ENCODE measurements at regions not wholly inside any gene's neighbourhood (a gene's known extent, or its start where the extent isn't known, plus 50 kb on each side); places are given as distances from the start of the nearest gene placed in this dataset.
A peak's percentile ranks its signal among the peaks of the same experiment; 100 is the strongest.
"Not testable (repeated sequence)": the region's sequence is repeated elsewhere in the genome, so short reads cannot be mapped to it uniquely, and the experiment has no call there.

DNA sequence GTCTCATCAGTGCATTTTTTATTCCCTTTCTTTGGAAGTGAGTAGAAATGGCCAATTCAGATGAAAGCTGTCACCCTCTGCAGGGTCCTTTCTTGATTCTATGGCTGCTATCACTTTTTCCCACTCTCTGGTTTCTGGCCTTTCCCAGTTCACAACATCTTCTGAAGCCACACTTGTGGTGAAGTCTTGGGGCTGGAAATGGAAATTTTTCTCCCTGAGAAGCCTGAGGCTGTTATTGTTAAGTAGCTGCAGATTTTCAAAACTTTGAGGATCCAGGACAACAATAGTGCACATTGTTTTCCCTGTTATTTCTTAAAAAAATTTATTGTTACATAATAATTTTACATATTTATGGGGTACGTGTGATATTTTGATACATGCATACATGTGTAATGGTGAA is 250.3 kb upstream of the RASGRP1 start:
- no peak for DNase-seq (ENCODE audit: low read depth)

DNA sequence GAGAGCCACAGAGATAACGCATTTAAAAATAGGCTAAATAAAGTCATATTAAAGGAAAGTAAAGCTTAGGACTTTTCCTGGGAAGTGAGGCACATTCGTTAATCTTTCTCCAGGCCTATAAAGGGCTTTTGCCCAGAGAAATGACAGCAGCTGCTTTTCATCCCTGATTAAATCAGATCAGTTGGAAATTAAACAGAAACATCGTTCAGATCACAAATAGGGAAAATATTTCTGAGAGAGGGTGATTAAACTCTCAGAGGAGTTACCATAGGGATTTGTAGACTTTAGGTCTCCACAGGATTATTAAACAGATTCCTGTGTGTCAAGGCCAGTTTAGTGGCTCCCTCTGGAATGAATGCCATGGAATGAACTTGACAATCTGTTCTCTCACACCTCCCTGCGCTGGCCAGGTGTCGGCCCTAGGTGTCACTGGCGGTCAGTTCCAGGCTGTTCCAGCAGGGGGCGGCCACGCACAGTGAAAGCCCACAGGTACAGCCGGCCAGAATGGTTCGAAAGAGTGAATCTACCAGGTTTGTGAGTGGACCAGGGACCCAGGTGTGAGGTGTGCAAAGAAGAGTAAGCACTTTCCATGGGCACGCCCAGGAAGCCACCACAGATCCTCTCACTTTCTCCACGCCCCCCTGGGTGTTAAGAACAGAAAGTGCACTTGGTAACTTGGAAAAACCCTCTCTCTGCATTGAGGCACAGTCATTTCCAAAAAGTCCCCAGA is 253.0 kb upstream of the RASGRP1 start:
- DNase-seq (ENCODE audit: low read depth) = peak; percentile 42

DNA sequence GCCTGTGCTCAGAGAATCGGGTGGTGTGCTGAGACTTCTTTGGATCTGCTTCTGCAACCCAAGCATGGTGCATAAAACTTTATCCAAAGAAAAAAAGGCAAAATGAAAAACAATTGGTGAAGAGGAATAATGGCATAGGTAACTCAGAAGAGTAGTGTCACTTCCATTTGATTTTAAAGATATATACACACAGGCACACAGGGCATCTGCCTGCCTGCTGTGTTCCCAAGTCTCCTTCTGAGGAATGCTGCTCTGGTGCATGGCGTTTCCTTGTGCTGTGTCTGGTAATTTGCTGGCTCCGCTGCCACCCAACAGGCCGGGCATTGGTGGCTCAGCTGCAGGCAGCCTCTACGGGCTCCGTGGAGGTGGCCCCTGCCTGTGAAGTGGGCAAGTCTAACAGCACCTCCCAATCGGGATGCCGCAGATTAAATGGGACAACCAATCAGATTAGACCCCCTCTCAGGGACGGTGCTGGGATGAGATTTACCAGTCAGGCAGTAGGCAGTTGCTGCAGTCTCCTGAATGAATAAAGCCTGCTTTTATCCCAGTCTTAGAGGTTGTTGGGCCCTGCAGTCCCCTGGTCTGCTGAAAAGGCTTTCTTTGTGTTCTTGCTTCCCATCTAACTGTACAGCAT is 253.7 kb upstream of the RASGRP1 start:
- DNase-seq (ENCODE audit: low read depth) = no peak

DNA sequence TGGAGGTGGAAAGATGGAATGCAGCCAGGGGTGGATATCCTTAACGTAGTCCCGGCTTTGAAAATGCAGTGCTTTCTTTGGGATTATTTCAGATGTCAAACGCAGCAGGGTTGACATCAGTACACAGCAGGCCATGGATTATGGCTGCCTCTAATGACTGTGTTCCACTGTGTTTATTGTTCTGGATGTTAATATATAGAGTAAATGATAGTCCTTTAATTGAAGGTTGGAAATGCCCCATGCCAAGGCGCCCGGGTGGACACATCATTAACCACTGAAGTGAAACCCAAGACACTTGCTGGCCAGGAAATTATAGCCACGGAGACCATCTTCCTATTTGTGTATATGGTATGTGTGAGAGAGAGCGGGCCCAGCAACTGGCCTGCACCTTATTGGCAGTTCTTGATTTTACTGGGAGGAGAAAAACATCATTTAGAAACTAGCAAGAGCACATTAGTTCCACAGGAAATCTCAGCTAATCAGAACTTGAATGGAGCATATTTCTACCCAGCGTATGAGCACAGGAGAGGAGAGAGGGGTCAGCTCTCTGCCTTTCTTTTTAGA is 254.9 kb upstream of the RASGRP1 start:
- no peak for DNase-seq (ENCODE audit: low read depth)

DNA sequence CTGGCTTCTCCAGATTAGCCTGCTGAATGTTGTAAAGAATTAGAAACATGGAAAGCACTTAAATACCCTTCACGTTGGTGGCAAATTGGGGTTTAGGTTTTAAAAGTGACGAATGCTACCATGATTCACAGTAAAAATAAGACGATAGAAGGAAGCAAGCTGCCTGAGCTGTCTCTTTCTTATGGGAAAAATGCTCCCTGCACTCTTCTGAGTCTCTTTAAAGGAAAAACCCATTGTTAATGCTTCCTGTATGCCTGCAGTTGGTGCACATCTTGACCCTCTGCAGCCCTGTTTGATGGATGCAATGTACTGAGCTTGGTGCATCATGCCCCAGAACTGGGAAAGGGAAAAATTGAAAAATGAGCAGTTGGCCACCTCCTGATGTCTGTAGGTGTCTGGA is 258.6 kb upstream of the RASGRP1 start:
- no peak for DNase-seq (ENCODE audit: low read depth)

DNA sequence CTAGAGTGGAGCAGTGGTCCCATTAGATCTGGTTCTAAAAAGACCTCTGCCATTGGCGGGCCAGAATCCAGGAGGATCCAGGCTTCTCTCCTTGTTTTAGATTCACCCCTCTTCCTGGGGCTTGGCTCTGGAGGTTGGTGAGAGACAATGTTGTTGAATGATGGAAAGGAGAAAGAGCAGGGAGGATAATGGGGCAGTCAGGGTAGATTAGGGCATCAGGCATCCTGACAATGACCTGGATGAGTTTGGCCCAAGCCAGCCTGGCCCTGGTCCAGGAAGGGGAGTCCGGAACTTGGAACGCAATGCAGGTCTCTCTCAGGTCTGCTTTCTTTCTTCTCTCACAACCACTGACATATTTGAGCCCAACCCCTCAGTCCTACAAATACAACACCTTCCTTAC is 260.1 kb upstream of the RASGRP1 start:
- DNase-seq (ENCODE audit: low read depth) = no peak

DNA sequence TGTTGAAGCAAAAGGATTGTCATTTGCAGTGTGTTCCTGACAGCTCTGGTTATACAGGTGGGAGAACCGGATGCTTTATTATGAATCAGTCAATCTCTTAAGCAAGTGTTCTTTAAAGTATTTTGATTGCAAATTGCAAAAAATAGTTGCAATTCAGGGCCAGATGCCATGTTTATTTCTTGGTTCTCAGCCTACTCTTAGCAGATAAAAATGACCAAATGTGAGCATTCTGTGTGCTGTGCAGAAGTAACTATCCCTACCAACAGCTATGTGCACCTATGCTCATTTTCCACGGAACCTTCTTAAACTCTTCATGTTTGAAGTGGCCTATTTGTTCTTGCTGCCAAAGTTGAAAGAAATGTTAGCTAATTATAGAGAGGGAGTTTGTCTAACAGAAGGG is 262.3 kb upstream of the RASGRP1 start:
- DNase-seq (ENCODE audit: low read depth) = no peak

DNA sequence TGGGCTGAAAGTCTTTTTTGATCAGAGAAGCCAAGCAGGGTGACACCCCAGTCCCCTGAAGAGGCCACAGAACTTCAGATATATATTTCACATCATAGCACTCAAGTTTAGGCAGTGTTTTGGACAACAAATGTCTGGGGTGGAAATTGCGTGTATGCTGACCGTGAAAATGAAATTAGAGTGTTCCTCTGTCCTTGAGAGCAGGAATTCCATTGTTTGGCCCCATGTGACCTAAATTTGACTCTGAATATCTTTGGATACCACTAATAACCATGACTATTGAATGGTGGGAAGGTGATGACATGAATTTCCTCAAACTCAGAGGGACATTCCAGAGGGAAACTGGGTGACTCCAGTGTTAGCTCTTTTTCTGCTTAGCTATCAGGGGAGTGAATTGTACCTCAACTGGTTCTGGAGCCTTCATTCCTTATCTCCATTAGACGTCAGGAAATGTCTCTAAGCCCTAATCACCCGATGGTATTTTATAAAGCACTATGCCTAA is 263.5 kb upstream of the RASGRP1 start:
- DNase-seq (ENCODE audit: low read depth) = peak; percentile 16

DNA sequence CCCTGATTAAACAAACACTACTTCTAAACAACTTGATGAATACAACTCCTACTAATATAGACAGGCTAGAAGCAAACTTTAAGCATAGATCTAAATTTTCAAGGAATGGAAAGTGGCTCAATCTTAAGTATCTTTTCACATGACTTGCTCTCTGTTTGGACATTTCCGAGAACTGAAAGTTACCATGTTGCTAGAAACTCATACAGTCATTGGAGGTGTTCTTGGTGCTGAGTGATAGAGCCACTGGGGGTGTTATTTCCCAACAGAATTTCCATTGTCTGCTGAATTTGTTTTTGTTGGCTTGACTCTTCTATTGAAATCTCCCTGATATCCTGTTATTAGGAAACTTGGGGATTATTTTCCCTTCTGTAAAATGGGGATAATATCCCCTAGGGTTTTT is 264.5 kb upstream of the RASGRP1 start:
- DNase-seq (ENCODE audit: low read depth) = no peak

DNA sequence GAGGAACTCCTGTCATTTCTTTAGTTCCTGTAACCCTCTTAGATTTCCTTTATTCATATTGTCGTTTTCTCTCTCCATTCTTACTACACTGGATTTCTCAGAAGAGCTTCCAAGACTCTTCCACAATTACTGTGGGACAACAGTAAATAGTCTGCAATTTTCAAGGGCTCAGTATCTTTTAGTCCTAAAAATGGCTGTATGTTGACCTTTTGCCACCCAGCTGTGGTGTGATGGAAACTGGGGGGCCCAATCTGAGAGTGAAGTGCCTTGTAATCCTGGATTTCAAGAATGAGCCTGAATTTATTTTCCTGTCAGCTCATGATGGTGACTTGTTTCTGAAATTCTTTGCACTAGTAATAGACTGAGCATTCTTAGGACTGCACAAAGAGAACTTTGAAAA is 277.6 kb upstream of the RASGRP1 start:
- DNase-seq (ENCODE audit: low read depth) = no peak

DNA sequence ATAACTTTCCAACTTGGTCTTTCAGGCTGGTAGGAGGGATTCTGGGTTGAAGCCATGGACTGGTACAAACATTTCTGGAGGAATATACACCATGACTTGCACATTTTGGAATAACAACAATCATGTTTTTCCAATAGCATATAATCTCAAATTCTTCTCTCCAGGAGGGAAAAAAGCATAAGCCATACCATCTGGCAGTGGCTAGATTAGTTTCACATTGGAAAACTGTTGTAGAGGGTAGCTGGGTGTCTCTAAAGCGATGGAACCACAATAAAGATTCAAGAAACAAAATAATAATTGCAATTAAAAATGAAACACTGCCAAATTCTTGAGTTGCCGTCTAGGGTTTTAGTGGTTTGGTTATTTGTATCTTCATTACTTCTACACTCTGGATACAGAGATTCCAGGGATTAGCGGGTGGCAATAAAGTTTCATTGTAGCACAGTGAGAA is 278.5 kb upstream of the RASGRP1 start:
- peak; percentile 30 for DNase-seq (ENCODE audit: low read depth)

DNA sequence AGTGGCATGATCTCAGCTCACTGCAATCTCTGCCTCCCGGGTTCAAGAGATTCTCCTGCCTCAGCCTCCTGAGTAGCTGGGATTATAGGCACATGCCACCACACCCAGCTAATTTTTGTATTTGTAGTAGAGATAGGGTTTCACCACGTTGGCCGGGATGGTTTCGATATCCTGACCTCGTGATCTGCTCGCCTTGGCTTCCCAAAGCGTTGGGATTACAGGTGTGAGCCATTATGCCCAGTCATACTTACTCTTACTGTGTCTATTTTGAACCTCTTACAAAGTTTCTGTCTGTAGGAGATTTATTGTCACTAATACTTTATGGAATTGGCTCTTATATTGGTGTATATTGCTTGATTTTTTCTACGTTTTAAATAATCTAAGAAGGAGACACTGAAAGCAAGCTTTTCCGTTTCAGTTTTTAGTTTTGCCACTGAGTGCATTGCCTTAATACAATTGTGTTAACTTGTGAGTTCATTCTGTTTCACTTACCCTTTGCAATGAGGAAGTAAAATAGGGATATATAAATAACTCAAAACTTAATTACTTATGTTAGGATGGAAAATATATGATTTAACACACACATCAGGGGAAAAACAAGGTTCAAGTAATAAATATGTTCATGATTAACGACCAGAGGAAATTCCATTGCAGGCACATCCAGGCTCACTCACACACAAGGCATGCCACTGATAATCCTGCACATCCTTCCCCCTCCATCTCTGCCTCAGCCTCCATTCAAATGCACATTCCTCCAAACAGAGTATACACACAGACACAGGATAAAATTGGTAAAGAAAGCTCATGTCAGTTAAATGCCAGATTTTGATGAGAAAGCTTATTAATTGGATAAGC is 279.3 kb upstream of the RASGRP1 start:
- peak; percentile 89 for DNase-seq (ENCODE audit: low read depth)

DNA sequence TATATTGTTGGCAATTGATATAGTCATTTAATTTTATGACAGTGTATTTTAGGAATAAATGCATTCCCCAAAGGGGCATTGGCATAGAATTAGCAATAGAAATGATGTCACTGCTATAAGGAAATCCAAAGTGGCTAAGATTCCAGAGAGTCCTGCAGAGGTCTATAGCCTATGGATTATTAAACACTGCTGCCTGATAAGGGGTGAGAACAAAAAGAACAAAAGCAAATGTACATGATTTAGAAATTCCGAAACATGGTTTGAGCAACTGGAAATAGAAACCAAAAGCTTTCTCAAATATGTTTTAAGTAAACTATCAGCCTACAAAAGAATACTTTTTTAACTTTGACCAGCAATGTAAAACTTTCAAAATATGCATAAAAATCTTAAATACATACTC is 280.1 kb upstream of the RASGRP1 start:
- DNase-seq (ENCODE audit: low read depth) = peak; percentile 60

DNA sequence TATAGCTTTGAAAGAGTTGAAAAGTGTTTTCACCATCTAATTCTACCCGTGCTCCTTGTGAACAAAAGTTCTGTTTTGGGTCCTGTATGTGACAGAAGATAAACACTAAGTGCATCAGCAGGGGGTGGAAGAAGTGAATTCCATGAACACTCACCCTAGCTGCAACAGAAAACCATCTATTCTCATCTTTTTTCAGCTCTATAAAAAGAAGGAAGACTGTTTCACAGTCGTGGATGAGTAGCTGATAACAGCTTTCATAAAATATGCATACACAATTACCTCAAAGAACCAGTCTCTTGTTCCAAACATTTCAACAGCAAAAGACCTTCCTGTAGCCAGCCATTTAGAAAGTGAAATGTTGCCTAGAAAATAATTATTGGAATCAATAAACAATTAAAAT is 281.7 kb upstream of the RASGRP1 start:
- DNase-seq (ENCODE audit: low read depth) = peak; percentile 38

DNA sequence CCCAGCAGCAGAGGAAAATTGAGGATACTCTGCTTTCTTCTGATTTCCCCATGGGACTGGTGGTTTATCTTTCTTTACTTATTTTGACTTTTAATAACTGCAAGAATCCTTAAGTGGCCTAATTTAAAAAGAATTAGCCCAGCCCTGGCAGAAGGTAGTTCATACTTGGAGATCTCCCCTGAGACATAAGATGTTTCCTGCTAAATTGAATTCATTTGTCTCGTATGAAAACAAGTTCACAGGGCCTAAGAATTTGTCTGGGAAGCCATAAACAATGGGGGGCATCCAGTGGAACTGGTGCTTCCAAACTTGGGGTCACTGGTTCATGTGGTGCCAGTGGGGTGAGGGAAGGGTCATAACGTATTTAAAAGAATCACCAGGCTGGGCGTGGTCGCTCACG is 283.1 kb upstream of the RASGRP1 start:
- no peak for DNase-seq (ENCODE audit: low read depth)

DNA sequence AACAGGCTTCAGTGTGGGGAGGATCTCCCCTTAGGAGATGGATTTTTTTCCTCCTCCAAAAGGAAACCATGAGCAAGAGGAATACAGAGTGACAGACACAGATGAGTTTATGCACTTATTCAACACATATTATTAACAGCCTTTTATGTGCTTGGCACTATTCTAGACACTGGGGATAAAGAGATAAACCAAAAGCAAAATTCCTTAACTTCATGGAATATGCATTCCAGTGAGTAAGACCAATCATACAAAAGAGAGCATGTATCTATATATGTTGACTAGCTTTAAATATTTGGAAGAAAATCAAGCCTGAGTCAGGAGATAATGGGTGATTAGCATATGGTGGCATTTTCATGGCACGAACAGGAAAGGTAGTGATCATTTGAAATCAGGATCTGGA is 284.4 kb upstream of the RASGRP1 start:
- DNase-seq (ENCODE audit: low read depth) = no peak

DNA sequence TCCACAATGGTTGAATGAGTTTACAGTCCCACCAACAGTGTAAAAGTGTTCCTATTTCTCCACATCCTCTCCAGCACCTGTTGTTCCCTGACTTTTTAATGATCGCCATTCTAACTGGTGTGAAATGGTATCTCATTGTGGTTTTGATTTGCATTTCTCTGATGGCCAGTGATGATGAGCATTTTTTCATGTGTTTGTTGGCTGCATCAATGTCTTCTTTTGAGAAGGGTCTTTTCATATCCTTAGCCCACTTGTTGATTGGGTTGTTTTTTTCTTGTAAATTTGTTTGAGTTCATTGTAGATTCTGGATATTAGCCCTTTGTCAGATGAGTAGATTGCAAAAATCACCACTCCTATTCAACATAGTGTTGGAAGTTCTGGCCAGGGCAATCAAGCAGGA is 287.6 kb upstream of the RASGRP1 start:
- DNase-seq (ENCODE audit: low read depth) = not testable (repeated sequence)

DNA sequence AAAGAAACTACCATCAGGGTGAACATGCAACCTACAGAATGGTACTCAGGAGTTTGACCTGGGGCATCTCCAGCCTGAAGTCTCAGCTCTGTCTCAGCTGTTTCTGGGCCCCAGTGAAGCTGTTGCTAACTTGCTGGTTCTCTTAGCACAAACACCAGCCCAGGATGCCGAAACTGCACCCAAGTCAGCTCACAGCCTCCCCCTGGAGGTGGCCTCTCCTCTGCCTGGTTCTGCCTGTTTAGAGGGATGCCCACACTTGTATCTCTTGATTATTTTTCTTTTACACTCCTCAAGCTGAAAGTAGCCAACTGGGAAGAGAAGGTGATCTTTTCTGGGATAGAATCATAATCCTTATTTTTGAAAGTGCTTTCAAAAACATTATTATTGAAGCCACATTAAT is 289.0 kb upstream of the RASGRP1 start:
- peak; percentile 67 for DNase-seq (ENCODE audit: low read depth)

DNA sequence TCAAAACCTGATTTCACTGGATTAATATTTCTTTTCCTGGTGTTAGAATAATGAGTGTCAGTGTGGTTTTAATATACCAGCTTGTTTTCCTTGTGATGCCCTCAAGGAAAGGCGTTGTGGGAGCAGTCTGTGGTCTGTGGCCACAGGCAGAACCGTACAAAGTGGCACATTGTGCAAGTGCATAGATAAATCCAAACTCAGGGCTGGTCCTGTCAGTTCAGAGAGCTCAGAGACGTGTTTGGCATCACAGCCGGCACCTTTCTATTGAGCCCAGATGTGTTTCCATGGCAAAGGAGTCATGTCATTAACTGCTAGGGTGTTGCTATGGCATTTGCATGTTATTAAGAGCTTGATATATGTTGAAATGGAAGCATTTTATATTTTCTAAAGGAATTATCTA is 289.9 kb upstream of the RASGRP1 start:
- DNase-seq (ENCODE audit: low read depth) = no peak

DNA sequence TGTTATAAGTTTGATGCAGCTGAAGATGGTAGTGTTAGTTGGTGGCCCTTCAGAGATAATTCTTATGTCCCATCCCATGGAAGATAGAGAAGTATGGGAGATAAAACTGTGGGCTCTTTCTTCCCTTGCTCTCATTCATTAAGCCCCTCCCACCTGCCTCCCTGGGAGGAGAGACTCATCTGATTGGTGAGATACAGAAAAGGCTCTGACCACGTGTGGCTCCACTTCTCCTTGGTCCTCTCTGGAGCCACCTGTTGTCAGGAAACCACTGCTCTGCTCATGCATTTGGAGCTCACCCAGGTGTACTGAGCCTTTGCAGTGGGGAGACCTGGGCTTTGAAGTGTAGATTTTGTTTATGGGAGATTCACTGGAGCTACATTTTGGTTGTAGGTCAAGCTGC is 293.2 kb upstream of the RASGRP1 start:
- no peak for DNase-seq (ENCODE audit: low read depth)

DNA sequence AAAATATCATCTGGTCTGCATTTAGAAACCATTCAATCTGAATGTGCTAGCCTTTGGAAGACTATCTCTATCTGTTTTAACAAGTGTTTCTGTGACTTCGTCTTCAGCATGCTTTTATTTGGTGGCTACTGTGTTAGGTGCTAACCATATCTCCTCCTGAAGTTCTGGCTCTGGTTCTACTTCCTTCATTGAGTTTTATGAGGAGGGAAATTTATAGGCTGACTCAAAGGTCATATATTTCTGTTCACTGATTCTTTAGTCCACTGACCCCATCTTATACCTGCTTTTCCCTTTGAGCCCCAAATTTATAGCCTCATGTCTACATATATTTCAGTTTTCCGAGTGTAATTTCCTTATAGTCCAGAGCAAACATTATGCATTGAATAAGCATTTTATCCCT is 295.0 kb upstream of the RASGRP1 start:
- DNase-seq (ENCODE audit: low read depth) = no peak

DNA sequence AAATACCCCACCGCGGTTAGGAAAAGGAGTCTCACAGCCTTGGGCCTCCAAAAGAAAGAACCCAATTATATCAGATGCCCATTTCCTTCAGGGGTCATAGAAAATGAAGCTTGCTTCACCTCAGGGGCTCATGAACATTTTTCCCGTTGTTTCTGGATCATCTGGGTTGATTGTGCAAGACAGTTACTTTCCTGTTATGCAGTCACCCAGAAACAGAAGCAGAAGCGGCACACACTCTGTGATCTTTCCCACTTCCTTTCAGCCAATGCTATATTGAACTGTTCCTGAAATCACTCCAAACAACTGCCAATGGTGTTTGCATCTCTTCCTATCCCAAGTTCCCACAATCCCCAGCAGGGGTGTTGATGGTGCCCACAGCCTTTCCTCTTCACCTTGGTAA is 295.6 kb upstream of the RASGRP1 start:
- peak; percentile 66 for DNase-seq (ENCODE audit: low read depth)

DNA sequence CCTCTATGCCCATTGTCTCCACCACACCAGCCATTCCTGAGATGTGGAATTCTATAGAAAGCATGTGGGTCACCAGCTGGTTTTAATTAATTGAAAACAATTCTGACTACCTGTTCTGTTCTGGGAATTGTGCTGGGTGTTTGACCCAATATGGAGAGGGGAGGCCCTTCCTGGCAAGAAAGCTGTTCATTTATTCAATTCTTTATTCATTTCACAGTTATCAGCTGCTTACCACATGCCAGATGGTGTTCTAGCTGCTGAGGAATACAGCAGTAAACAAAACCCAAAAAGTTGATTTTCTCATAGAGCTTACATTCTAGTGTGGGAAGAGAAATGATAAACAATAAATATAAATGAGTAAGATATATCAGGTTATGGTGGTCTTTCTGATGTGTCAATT is 296.1 kb upstream of the RASGRP1 start:
- DNase-seq (ENCODE audit: low read depth) = peak; percentile 47

All from iris pigment epithelial cell (primary cell).